Occipital lobe (tissue), 1 donor: ENCODE measurements at regions not wholly inside any gene's neighbourhood (a gene's known extent, or its start where the extent isn't known, plus 50 kb on each side); places are given as distances from the start of the nearest gene placed in this dataset.

ENCODE experiments used
- DNase-seq: peaks from one replicate; lab custom pipeline; 2025; lab: John Stamatoyannopoulos, UW

DNA sequence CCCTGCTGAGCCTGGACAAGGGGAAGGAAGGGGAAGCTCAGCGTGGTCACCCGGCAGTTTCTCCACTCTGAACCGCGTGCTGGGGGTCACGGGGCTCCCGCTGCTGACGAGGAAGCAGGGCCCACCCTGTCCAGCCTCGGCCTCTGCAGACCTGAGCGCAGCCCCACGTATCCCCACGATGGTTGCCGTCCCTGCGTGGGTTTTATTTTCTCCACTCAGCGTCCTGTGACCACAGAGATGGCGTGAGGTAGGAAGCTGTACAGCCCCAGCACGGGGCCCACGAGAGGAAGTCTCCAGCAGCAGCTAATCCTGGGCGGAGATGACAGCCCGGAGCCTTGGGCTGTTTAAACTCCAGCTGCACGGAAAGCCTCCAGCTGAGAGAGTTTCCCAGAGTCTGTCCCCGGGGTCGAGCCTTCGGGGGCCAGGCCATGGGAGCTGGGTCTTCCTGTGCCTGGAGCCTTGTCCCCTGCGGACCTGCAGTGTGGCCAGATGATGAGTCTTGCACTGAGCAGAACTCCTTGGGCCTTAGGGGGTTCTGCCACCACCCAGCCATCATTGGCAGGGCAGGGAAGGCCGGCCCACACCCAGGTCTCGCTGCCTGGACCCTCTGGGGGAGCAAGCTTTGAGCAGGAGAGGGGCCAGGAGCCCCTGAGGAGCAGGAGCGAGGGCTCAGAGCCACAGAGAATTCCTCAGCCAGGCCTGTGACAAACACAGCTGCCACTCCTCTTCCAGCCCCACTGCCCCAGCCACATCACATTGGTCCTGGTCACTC, 72.8 kb upstream of the FAM20C start:
- no peak for DNase-seq

DNA sequence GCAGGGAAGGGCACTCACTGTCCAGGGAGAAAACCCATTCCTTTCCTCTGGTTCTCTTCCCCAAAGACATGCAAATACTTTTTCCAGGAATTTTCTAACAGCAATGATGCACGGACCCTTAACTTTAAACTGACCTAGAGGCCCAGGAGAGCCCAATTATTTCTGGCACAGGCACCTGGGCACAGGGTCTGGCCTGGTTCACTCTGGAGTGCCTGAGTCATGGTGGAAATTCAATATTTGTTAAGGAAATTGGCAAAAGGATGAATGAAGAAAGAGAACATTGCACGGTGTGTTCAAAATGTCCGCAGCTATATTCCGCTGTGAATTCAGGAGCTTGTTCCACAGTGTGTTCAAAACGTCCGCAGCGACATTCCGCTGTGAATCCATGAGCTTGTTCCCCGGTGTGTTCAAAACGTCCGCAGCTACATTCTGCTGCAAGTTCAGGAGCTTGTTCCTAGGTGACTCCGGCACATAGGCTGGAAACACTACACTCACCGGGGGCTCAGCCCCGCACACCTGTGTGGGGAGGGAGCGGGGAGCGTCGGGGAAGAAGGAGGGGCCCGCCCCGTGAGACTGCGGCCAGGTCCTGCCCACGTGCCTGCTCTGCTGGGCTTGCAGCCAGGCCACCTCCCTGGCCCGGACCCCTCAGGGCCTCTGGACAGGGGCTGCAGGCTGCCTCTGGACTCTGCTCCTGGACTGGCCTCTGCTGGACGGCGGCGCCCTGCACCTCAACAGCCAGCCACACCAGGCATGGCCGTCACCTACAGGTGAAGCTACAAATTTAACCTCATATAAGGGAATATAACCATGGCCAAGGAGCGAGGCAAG, 72.0 kb upstream of the FAM20C start:
- no peak for DNase-seq

- DNase-seq = no peak
Measured at GRCh38 chr7:121002-121785, 71.2 kb upstream of the FAM20C start.

GRCh38 chr7:123237-123636, 69.1 kb upstream of the FAM20C start:
- DNase-seq = no peak

DNA sequence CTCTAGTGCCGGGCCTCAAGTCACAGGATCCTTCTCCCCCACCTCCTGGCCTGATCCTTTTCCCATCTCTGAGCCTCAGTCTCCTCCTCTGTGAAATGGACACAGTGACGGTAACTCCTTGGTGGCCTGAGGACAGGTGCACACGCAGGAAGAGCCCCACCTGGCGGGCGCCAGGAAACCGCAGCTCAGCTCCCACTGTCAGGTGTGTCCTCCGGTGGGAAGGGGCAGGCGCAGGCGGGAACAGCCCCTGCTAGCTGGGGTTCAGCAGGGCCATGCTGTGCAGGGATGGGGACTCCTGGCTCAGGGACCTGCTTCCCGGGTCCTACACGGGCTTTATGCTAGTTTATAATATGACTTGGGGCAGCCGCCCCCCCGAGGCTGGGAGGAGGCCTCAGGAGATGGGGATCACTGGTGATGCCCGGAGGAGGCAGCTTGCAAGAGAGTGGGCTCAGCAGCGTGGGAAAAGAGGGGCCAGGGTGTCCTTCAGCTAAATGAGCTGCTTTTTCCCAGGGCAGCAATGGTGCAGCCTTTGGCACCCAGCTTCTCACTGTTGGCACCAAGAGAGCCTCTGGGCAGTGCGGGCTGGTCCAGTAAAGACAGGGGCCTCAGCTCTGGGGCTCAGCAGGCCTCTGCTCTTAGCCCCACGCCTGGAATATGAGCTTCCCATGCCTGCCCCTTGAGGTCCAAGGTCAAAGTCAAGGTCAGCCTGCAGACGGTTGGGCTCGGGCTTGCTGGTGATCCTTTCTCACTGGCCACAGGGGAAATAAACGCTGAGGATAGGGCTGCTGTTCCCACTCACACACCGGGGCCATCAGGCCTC, 68.0 kb upstream of the FAM20C start:
- DNase-seq = no peak

DNA sequence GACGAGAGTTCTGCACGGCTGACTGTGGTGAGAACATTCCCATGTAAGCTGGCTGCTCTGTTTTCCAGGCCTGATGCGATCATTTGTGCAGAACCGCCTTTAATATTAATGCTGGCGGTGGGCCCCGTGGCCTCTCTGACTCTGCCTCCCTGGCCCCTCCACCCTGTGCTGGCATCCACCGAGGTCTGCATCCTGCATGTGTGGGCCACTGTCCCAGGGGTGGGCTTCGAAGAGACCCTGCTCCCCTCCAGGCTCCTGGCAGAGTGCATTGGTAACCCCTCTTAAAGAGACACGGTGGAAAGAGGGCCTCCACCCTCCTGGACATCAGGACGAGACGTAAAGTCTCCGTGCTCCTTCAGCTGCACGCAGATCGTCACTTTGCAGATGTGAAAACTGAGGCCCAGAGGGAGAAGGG, 67.3 kb upstream of the FAM20C start:
- DNase-seq = no peak

DNA sequence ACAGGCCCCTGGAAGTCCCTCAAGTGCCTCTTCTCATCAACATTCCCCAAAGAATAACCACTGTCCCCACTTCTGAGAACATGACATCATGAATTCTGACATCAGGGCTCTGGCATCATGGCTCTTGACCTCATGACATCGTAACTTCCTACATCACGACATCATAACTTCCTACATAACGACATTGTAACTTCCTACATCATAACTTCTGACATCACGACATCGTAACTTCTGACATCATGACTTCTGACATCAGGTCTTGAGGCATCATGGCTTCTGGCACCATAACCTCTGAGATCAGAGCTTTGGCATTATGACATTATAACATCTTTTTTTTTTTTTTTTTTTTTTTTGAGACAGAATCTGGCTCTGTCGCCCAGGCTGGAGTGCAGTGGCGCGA, 66.7 kb upstream of the FAM20C start:
- no peak for DNase-seq

GRCh38 chr7:126368-126767, 66.0 kb upstream of the FAM20C start:
- DNase-seq = no peak

DNA sequence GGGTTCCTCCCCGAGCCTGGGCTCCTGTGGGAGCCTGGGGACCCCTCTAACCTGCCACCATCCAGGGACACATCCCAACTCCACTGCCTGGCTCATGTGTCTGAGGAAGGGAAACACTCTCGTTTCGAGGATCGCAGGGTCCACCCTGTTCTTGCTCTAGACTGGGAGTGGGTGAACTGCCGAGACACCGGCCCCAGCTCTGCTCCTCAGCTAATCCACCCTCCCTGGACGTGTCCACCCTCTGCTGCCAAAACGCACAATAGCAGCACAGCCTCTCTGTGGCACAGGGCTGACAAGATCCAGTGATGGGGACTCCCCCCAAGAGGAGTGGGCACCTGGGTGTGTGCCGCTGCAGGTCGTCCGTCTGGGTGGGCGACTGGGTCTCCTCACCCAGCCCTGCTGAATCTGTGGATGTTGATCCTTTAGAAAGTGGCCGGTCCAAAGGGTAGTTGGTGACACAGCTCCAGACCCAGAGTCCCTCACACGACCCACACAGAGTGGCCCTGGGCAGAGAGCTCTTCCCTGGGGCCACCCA, 65.2 kb upstream of the FAM20C start:
- DNase-seq = no peak

DNA sequence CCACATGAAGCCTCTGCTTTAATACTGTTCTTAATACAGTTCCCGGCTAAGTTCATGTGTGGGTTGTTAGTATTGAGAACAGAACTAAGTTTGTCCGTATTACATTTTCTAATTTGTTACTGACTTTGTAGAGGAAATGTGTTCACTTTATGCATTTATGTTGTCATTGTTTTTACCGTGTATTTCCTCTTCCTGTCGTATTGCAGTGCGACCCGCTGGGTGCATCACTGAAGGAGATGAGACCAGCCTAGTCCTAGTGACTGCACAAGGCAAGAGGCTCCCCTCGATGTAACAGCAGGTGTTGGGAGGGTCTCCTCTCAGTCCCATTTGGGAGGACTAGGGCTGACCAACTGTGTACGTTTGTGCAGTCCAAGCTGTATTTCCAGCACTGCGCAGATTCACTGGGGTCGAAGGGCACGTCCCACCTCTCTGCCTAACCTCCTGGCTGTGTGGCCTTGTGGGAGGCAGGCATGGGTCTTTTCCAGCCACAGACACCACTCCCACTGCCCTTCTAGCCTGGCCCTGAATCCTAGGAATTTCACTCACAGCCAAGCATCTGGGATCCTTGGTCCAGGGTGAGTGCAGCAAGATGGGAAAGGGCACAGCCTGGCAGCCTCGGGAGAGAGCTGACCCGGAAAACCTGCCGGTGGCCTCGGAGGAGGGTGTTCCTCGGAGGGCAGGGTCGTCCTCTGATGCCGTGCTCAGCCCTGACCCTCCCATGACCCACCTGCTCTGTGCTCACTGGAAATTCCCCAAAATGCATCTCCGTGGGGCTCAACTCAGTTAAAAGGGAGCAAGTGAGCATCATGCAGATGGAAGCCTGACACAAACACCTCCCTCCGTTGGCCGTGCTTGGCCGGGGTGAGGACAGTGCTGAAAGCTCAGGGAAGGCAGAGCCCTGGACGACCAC, 63.9 kb upstream of the FAM20C start:
- no peak for DNase-seq

GRCh38 chr7:129366-130221, 62.8 kb upstream of the FAM20C start:
- peak; percentile 63 for DNase-seq

DNA sequence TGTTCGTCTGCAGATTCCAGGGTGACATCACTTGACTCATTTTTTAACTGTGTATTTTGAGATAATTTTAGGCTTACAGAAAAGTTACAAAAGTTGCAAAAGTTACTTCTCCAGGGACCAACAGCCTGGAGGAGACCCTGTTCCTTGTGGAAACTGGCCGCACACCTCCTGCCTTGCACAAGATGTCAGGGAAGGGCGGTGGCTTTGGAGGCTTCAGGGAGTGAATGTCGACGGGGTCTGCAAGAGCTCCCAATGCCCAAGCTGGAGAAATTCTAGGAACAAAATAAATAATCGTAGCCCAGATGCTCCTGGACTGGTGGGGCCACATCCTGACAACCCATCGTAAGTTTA, 62.2 kb upstream of the FAM20C start:
- DNase-seq = no peak

DNA sequence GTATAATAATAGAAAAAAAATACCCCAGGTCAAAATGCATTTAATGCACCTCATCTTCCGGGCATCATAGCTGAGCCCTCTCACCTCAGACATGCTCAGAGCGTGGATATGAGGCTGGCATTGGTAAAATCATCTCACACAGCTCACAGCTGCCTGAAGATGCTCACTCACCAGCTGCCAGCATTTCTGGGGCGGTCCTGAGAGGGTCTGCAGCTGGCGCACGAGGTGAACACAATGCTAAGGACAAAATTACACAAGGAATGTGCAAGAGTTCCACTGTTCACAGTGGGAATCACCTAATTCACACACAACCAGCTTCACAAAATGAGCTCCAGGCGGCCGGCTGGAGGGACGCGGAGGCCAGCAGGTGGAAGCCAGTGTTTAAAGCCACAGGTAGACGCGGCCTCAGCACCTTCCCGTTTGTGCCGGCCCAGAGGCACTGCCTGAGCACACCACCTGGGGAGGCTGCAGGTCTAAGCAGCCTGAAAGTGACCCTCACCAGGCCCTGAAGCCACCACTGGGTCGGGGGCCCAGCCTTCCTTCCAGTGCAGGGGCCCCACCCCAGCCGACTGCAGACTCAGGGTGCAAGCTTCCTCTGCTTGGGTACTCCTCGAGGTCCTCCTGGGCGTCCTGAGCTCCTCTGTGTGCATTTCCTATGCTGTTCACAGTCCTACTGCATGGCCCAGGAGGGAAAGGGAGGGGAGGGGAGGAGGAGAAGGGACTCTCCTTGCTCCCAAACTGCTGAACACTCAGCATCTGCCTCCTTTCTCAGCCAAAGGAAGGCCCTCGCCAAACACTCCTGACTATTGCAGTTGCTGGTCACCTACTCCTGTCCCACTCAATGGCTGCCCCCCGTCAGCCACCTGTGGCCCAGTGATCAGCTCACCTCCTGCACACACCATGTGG, 61.2 kb upstream of the FAM20C start:
- DNase-seq = peak; percentile 76

GRCh38 chr7:131781-132482, 60.4 kb upstream of the FAM20C start:
- DNase-seq = peak; percentile 76

DNA sequence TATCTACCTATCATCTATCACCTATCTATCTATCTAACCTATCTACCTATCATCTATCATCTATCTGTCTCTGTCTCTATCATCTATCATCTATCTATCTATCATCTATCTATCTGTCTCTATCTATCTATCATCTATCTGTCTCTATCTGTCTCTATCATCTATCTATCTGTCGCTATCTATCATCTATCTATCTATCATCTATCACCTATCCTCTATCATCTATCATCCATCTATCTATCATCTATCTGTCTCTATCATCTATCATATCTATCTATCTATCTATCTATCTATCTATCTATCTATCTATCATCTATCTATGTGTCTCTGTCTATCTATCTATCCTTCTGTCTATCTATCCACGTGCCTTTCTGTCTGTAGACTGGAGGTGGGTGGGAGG, 59.5 kb upstream of the FAM20C start:
- no peak for DNase-seq

DNA sequence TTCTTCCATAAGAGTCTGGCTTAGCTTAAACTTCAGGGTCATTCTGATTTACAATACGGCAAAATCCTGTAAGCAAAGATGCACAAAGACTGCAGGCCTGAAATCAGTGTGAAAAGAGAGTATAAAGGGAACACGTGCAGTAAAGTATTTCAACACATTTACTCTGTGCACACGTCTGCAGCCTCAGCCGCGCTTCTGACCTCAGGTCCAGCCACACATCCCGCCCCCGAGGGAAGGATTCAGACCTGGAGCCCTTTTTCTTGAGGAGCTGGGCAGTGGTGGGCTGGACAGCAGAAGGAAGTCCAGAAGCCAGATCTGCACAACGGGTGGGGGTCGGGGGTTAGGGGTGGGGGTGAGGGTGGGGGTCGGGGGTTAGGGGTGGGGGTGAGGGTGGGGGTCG, 58.9 kb upstream of the FAM20C start:
- no peak for DNase-seq

DNA sequence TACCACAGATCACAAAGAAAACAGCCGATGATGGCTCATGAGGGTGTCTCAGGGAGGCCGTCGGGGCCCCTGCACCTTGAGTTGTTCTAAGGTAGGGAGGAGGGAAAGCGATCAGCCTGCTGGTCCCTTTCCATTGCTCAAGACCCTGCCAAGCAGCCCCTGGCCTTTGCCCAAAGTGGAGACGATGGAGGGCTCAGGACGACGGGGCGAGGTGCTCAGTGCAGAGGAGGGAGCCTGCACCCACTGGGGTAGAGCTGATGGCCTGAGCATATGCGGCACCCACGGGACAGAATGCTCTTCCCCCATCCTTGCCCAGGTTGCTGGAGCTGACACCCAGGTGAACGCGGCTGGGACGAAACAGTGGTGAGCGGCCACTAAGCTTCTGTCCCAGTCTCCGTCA, 58.3 kb upstream of the FAM20C start:
- no peak for DNase-seq
